K562 (cell line): ENCODE measurements at regions not wholly inside any gene's neighbourhood (a gene's known extent, or its start where the extent isn't known, plus 50 kb on each side); places are given as distances from the start of the nearest gene placed in this dataset.

ENCODE experiments used
- ATAC-seq: fragments of 200-7000 bp; cut with Tn5 transposase; 3 replicates; pipeline ENCODE4 v1.9.1; 2020; ENCODE audit warnings: moderate library complexity
- BruUV-seq: library from RNA; stranded (reverse); fragments of 400-500 nt; replicated peaks from 2 replicates; lab custom pipeline; 2021; lab: Mats Ljungman, UMichigan
- CTCF ChIA-PET: fragments of 300-600 bp; formaldehyde crosslinking; extraction: SDS; loops from one replicate; lab custom pipeline; 2021; ENCODE audit warnings: low intra/inter-chr PET ratio; lab: Yijun Ruan, JAX
- POLR2A ChIA-PET: fragments of 300-600, 350-650 bp; sonication (Branson Sonifier 250); formaldehyde crosslinking; extraction: SDS; loops from one replicate; lab custom pipeline; 2021; ENCODE audit warnings: antibody characterized with exemption, inconsistent platforms; lab: Yijun Ruan, JAX
- DNase-seq, 4 experiments: peaks; one replicate each; pipeline versions ENCODE4 v3.0.0 to v3.0.0-alpha.2; 2011 to 2018; ENCODE audit warnings: low spot score in 3 of 4, mixed read lengths in 3 of 4; ENCODE audit errors: extremely low read depth in 1 of 4
- FAIRE-seq: peaks from 2 replicates; lab custom pipeline; 2011; peaks lifted over from hg19 to GRCh38; lab: Jason Lieb, UNC
- H2AFZ ChIP-seq: 2 replicates; pipeline ENCODE4 v1.6.0; 2011; ENCODE audit warnings: low read depth, low read length, control low read depth, inconsistent platforms
- H3K27ac ChIP-seq: fragments of 200-600 bp; 3 replicates; pipeline ENCODE4 v1.8.0; 2011; ENCODE audit warnings: low read depth, mild to moderate bottlenecking, control low read depth, inconsistent platforms, low read length, moderate library complexity, mixed read lengths; ENCODE audit errors: extremely low read depth
- H3K27me3 ChIP-seq, 2 experiments: fragments of 300-600 bp in 1 of 2; 2 replicates in 1 of 2; 3 replicates in 1 of 2; pipeline versions ENCODE4 v1.6.0 to v1.8.0; 2011; ENCODE audit warnings: inconsistent platforms in 2 of 2, low read length in 2 of 2, mild to moderate bottlenecking in 1 of 2, mixed read lengths in 1 of 2, moderate library complexity in 1 of 2; ENCODE audit not compliant: control insufficient read depth in 2 of 2, insufficient read depth in 2 of 2
- H3K36me3 ChIP-seq: fragments of 300-600 bp; 3 replicates; pipeline ENCODE4 v1.8.0; 2011; ENCODE audit warnings: mild to moderate bottlenecking, low read length, inconsistent platforms; ENCODE audit not compliant: control insufficient read depth, insufficient read depth
- H3K4me1 ChIP-seq, 2 experiments: fragments of 200-600 bp in 1 of 2; replicated peaks in 1 of 2; 2 replicates in 1 of 2; 3 replicates in 1 of 2; pipeline versions ENCODE4 v1.5.1 to v1.8.0; 2011; ENCODE audit warnings: inconsistent platforms in 2 of 2, low read length in 2 of 2, mild to moderate bottlenecking in 1 of 2, mixed read lengths in 1 of 2, moderate library complexity in 1 of 2; ENCODE audit not compliant: control insufficient read depth in 2 of 2, insufficient read depth in 2 of 2
- H3K4me2 ChIP-seq: 2 replicates; pipeline ENCODE4 v1.6.1; 2011; ENCODE audit warnings: low read length, control low read depth, inconsistent platforms, mixed read lengths; ENCODE audit not compliant: insufficient read depth
- H3K4me3 ChIP-seq: fragments of 200-600 bp; sonication (generic), shearing (Covaris generic); 2 replicates; pipeline ENCODE4 v1.5.1; 2016; ENCODE audit warnings: control low read depth, inconsistent platforms
- H3K79me2 ChIP-seq: fragments of 200-600 bp; 3 replicates; pipeline ENCODE4 v1.8.0; 2011; ENCODE audit warnings: low read length, inconsistent platforms; ENCODE audit not compliant: control insufficient read depth, insufficient read depth
- H3K9ac ChIP-seq, 2 experiments: 2 replicates each; pipeline versions ENCODE4 v1.6.0 to v1.6.1; 2011; ENCODE audit warnings: low read depth in 2 of 2, low read length in 2 of 2, control low read depth in 1 of 2, inconsistent platforms in 1 of 2, mild to moderate bottlenecking in 1 of 2, mixed read lengths in 1 of 2; ENCODE audit not compliant: insufficient read depth in 1 of 2
- H3K9me1 ChIP-seq: one replicate; pipeline ENCODE4 v1.6.0; 2011; ENCODE audit warnings: inconsistent platforms, mild to moderate bottlenecking, low read length, moderate library complexity; ENCODE audit not compliant: control insufficient read depth, insufficient read depth
- H3K9me3 ChIP-seq: replicated peaks from 2 replicates; pipeline ENCODE4 v1.5.1; 2011; ENCODE audit warnings: low read depth, low read length, inconsistent platforms; ENCODE audit not compliant: control insufficient read depth, insufficient read depth
- H4K20me1 ChIP-seq: replicated peaks from 2 replicates; pipeline ENCODE4 v1.6.1; 2011; ENCODE audit warnings: low read length, inconsistent platforms, mixed read lengths; ENCODE audit not compliant: control insufficient read depth, insufficient read depth
- CREB3L1 ChIP-seq: fragments of 450-650 bp; IDR thresholded peaks from 2 replicates; pipeline ENCODE4 v1.6.1; 2014; ENCODE audit warnings: low read depth, mild to moderate bottlenecking, moderate library complexity, borderline replicate concordance
- FIP1L1 ChIP-seq: fragments of 200-400 bp; formaldehyde crosslinking; IDR thresholded peaks from 2 replicates; pipeline ENCODE4 v1.6.1; 2018; ENCODE audit warnings: mild to moderate bottlenecking, low read depth, low read length; ENCODE audit not compliant: poor library complexity, severe bottlenecking
- MTA2 ChIP-seq: fragments of 450-650 bp; IDR thresholded peaks from 2 replicates; pipeline ENCODE4 v1.6.1; 2016; ENCODE audit warnings: low read depth
- MTF1 ChIP-seq: fragments of 250-450 bp; sonication (Bioruptor Pico); IDR thresholded peaks from 2 replicates; pipeline ENCODE4 v1.9.0; 2021; ENCODE audit warnings: moderate library complexity, mild to moderate bottlenecking, inconsistent platforms, borderline replicate concordance
- PTTG1 ChIP-seq: fragments of 450-650 bp; IDR thresholded peaks from 2 replicates; pipeline ENCODE4 v1.6.1; 2016; ENCODE audit warnings: low read depth, mild to moderate bottlenecking, missing genetic modification characterization, missing compliant biosample characterization
- SREBF1 ChIP-seq: fragments of 150-350 bp; IDR thresholded peaks from 2 replicates; pipeline ENCODE4 v1.6.1; 2014; ENCODE audit warnings: antibody characterized with exemption, low read depth, low read length, borderline replicate concordance
- VEZF1 ChIP-seq: fragments of 200-800 bp; sonication (Bioruptor generic); IDR thresholded peaks from 2 replicates; pipeline ENCODE4 v1.6.1; 2017; ENCODE audit warnings: missing genetic modification characterization, missing compliant biosample characterization
- XRCC4 ChIP-seq: IDR thresholded peaks from one replicate; pipeline ENCODE4 v1.6.1; 2011; ENCODE audit not compliant: insufficient read depth, insufficient read length; ENCODE audit errors: extremely low read depth
- ZNF124 ChIP-seq: sonication (generic); formaldehyde crosslinking; IDR thresholded peaks from 2 replicates; pipeline ENCODE4 v1.8.1; 2022; ENCODE audit warnings: missing genetic modification reagents
- ZNF79 ChIP-seq: fragments of 250-450 bp; sonication (Bioruptor Pico); IDR thresholded peaks from 2 replicates; pipeline ENCODE4 v1.4.0; 2020; ENCODE audit warnings: low read depth, mild to moderate bottlenecking, moderate library complexity
- WGBS: fragments of 100-300 bp; shearing (Covaris generic); methylation state at CpG from one replicate; pipeline ENCODE4 v1.1.6; 2016; ENCODE audit warnings: low coverage, mixed read lengths; ENCODE audit not compliant: insufficient coverage; ENCODE audit errors: missing lambda C conversion rate; 5-methylcytosine and 5-hydroxymethylcytosine counted together
- in situ Hi-C: fragments of 300-500 bp; cut with MboI; formaldehyde crosslinking; loops from 4 replicates; pipeline ENCODE4 v1.15.0; 2018; ENCODE audit warnings: inconsistent platforms, mixed read lengths
- intact Hi-C: fragments of 100-400 bp; cut with micrococcal nuclease; formaldehyde crosslinking; loops from 2 replicates; pipeline ENCODE4 v1.14.2; 2022

GRCh38 chr22:49267996-49268395 lies 559.7 kb downstream of the BRD1 start:
- no peaks in the 10 kb centered on the region for H3K9me3 ChIP-seq
- H3K9ac ChIP-seq, result no peak overlapping the region
- in situ Hi-C loops, result no loop called here
- FAIRE-seq (no peak), ATAC-seq (no peak), DNase-seq (no peak)
- H3K4me1 ChIP-seq, result no peaks in the 10 kb centered on the region
- no peaks in the 10 kb centered on the region for H3K9me1 ChIP-seq
- intact Hi-C loops, result no loop called here
- H3K27ac ChIP-seq, result no peak overlapping the region
- POLR2A ChIA-PET, result no interaction called here
- H4K20me1 ChIP-seq, result 0 out of 2 replicates have a peak, but pooled peaks cover 4% of the 10 kb centered on the region
- no peak overlapping the region for H3K4me3 ChIP-seq
- peaks cover 0 to 27% of the 10 kb centered on the region in 2 experiments; a peak in 1 of 5 replicates for H3K27me3 ChIP-seq
- H3K79me2 ChIP-seq, result no peaks in the 10 kb centered on the region
- H3K4me2 ChIP-seq, result no peak overlapping the region
- CTCF ChIA-PET, result no interaction called here
- no TSS peak for BruUV-seq
- no peak overlapping the region for H2AFZ ChIP-seq
- H3K36me3 ChIP-seq, result no peaks in the 10 kb centered on the region
- WGBS, result 0% methylated on average over 6 of the region's 7 CpGs
- TF ChIP-seq PTTG1 (tag) (no peak), ZNF79 (CRISPR knock-in tag) (no peak), CREB3L1 (no peak), MTF1 (no peak), FIP1L1 (no peak), SREBF1 (no peak), MTA2 (no peak), VEZF1 (CRISPR knock-in tag) (no peak), XRCC4 (no peak), ZNF124 (CRISPR knock-in tag) (no peak)
